ENCODE measurements at regions not wholly inside any gene's neighbourhood (a gene's known extent, or its start where the extent isn't known, plus 50 kb on each side); places are given as distances from the start of the nearest gene placed in this dataset.

- Histone ChIP-seq H3K4me1 (ENCODE audit: control insufficient read depth, insufficient read depth, low read length) (no peaks in the 10 kb centered on the region), H2AK9ac (replicated peaks; ENCODE audit: low read depth, low read length, poor library complexity) (no peak overlapping the region), H2AFZ (replicated peaks; ENCODE audit: low read length, poor library complexity) (no peak overlapping the region), H2BK20ac (ENCODE audit: low read depth, low read length) (no peak overlapping the region), H3K14ac (replicated peaks; ENCODE audit: low read depth, low read length) (no peak overlapping the region), H3K23ac (ENCODE audit: low read depth, low read length) (no peak overlapping the region), H3K9ac (ENCODE audit: low read depth, low read length) (no peak overlapping the region), H3K9me3 (ENCODE audit: control insufficient read depth, insufficient read depth, low read length) (no peaks in the 10 kb centered on the region), H3K9me1 (ENCODE audit: insufficient read depth, low read length) (no peaks in the 10 kb centered on the region), H2AK5ac (ENCODE audit: low read depth, low read length) (no peak overlapping the region), H3K18ac (ENCODE audit: low read depth, low read length) (no peak overlapping the region), H4K5ac (ENCODE audit: low read depth, low read length) (no peak overlapping the region), H3K79me1 (ENCODE audit: low read depth in 1 of 2, low read length in 2 of 2) (no peaks in the 10 kb centered on the region), H4K8ac (ENCODE audit: low read depth in 2 of 2, low read length in 2 of 2) (no peak overlapping the region), H3K4me3 (ENCODE audit: insufficient read depth, low read depth, low read length) (no peak overlapping the region), H4K91ac (ENCODE audit: insufficient read depth, low read depth, low read length) (no peak overlapping the region), H2BK15ac (ENCODE audit: low read depth, low read length) (no peak overlapping the region), H3K4me2 (ENCODE audit: low read depth, low read length) (no peak overlapping the region), H2BK5ac (ENCODE audit: low read depth, low read length, poor library complexity, severe bottlenecking) (no peak overlapping the region), H3K27me3 (ENCODE audit: control insufficient read depth, insufficient read depth, low read length) (no peaks in the 10 kb centered on the region), H3K56ac (ENCODE audit: extremely low read depth, insufficient read depth, low read length) (no peak overlapping the region), H3K4ac (ENCODE audit: low read depth, low read length) (no peak overlapping the region), H2BK120ac (ENCODE audit: low read depth, low read length) (no peak overlapping the region), H4K20me1 (ENCODE audit: insufficient read depth, low read length) (no peaks in the 10 kb centered on the region), H3K36me3 (ENCODE audit: control insufficient read depth, insufficient read depth, low read length) (peaks cover 15% of the 10 kb centered on the region), H3K27ac (ENCODE audit: insufficient read depth, low read length) (no peak overlapping the region)
- intact Hi-C loops (cut with micrococcal nuclease) = no loop called here
- in situ Hi-C loops (cut with MboI; ENCODE audit: low sequenced_read_pairs) = no loop called here
- ATAC-seq (ENCODE audit: low read depth) (no peak), DNase-seq (no peak)
- ChIA-PET CTCF (interaction anchor here (0.5 kb wide), 1 partner anchor 377 kb away, joined by 3 read pairs; no protein-coding TSS in a partner anchor), POLR2A (ENCODE audit: unreplicated experiment) (no interaction called here)
- TF ChIP-seq SMC3 (IDR thresholded peaks at IDR 0.05; ENCODE audit: low read depth, low read length) (no peak), CEBPB (IDR thresholded peaks at IDR 0.05; ENCODE audit: low read depth, low read length) (no peak), NFE2L2 (IDR thresholded peaks at IDR 0.05; ENCODE audit: low read depth, low read length) (no peak), MAFK (IDR thresholded peaks at IDR 0.05; ENCODE audit: low read depth, low read length) (no peak), BHLHE40 (IDR thresholded peaks at IDR 0.05; ENCODE audit: low read depth, low read length) (no peak), CTCF (conservative IDR thresholded peaks at IDR 0.05; ENCODE audit: low read depth, low read length) (no peak), RCOR1 (IDR thresholded peaks at IDR 0.05; ENCODE audit: insufficient replicate concordance, low read length) (no peak)
- no CpG with 5 or more reads among the region's 1 CpG for WGBS, 2 experiments (ENCODE audit: extremely low coverage in 2 of 2, insufficient read length in 1 of 2)
- BruUV-seq (replicated peaks) = no TSS peak
- dilution Hi-C loops (cut with HindIII; ENCODE audit: low sequenced_read_pairs, unreplicated experiment) = no loop called here
These were observed 81.1 kb upstream of the ADAD1 start for GRCh38 chr4:122297694-122298093.
